Suprapubic skin (tissue), 4 donors: ENCODE measurements at regions not wholly inside any gene's neighbourhood (a gene's known extent, or its start where the extent isn't known, plus 50 kb on each side); places are given as distances from the start of the nearest gene placed in this dataset.

Experiments used
- POLR2A ChIP-seq, 2 donors: fragments of 450-650 bp; IDR thresholded peaks; one replicate each; pipeline ENCODE4 v1.6.1; 2017; ENCODE audit warnings: antibody characterized with exemption in 2 of 2, mild to moderate bottlenecking in 2 of 2, moderate library complexity in 2 of 2
- POLR2AphosphoS5 ChIP-seq, 3 donors: sonication (generic); formaldehyde crosslinking; IDR thresholded peaks; one replicate each; pipeline ENCODE4 v1.6.1; 2017; ENCODE audit warnings: antibody characterized with exemption in 3 of 3
- TF ChIP-seq, protein P1 (sequence below), 2 donors: fragments of 200-600 bp in 1 of 2; fragments of 450-650 bp in 1 of 2; sonication (generic) in 1 of 2; IDR thresholded peaks; one replicate each; pipeline ENCODE4 v1.5.1; 2016 to 2019; ENCODE audit warnings: antibody characterized with exemption in 2 of 2, mild to moderate bottlenecking in 1 of 2, moderate library complexity in 1 of 2

DNA sequence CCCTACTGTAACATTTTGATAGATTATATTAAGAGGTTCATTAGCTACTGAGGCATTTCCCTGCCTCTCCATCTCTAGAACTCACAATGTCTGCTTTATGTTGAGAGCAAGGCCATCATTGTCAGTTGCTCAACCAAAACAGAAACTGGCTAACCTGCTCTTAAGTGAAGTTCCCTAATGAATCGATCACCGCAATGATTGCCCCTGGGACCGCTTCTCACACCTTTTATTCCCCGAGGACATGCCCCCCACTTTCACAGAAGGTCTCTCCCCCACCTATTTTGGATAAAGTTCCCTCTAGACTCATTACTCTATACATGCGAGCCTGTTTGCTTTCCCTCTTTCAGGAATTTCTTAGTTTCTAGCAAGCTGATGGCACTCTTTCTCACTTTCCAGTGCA lies 108.8 kb downstream of the FAM217A start:
- TF ChIP-seq, protein P1, sequence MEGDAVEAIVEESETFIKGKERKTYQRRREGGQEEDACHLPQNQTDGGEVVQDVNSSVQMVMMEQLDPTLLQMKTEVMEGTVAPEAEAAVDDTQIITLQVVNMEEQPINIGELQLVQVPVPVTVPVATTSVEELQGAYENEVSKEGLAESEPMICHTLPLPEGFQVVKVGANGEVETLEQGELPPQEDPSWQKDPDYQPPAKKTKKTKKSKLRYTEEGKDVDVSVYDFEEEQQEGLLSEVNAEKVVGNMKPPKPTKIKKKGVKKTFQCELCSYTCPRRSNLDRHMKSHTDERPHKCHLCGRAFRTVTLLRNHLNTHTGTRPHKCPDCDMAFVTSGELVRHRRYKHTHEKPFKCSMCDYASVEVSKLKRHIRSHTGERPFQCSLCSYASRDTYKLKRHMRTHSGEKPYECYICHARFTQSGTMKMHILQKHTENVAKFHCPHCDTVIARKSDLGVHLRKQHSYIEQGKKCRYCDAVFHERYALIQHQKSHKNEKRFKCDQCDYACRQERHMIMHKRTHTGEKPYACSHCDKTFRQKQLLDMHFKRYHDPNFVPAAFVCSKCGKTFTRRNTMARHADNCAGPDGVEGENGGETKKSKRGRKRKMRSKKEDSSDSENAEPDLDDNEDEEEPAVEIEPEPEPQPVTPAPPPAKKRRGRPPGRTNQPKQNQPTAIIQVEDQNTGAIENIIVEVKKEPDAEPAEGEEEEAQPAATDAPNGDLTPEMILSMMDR (IDR thresholded peaks at IDR 0.05): no peak
- TF ChIP-seq POLR2A (IDR thresholded peaks at IDR 0.05): no peak
- TF ChIP-seq POLR2AphosphoS5 (IDR thresholded peaks at IDR 0.05): no peak
